Endothelial cell of umbilical vein (primary cell): ENCODE measurements at regions not wholly inside any gene's neighbourhood (a gene's known extent, or its start where the extent isn't known, plus 50 kb on each side); places are given as distances from the start of the nearest gene placed in this dataset.

Source experiments
- BruUV-seq: library from RNA; stranded (reverse); fragments of 400-500 nt; replicated peaks from 2 replicates; lab custom pipeline; 2021; lab: Mats Ljungman, UMichigan
- CTCF ChIA-PET: fragments of 300-600, 350-600 bp; sonication (Branson Sonifier 250); formaldehyde crosslinking; loops from one replicate; lab custom pipeline; 2021; ENCODE audit warnings: antibody characterized with exemption, inconsistent platforms; lab: Charles Lee
- POLR2A ChIA-PET: fragments of 300-600, 350-600 bp; sonication (Branson Sonifier 250); formaldehyde crosslinking; loops from one replicate; lab custom pipeline; 2021; ENCODE audit warnings: antibody characterized with exemption, inconsistent platforms; lab: Charles Lee
- DNase-seq: peaks from one replicate; pipeline ENCODE4 v3.0.0-alpha.2; 2011; ENCODE audit warnings: low read depth, low spot score
- FAIRE-seq: peaks from 2 replicates; lab custom pipeline; 2011; peaks lifted over from hg19 to GRCh38; lab: Jason Lieb, UNC
- H2AFZ ChIP-seq: 2 replicates; pipeline ENCODE4 v1.6.0; 2012; ENCODE audit warnings: low read depth, low read length, control low read depth, inconsistent platforms
- H3K27ac ChIP-seq: 2 replicates; pipeline ENCODE4 v1.5.1; 2011; ENCODE audit warnings: low read depth, mild to moderate bottlenecking, control low read depth, low read length, moderate library complexity; ENCODE audit not compliant: insufficient read depth
- H3K27me3 ChIP-seq, 2 experiments: 2 replicates each; pipeline versions ENCODE4 v1.6.0 to v1.6.1; 2011; ENCODE audit warnings: low read length in 2 of 2, mixed read lengths in 1 of 2; ENCODE audit not compliant: control insufficient read depth in 2 of 2, insufficient read depth in 2 of 2
- H3K36me3 ChIP-seq, 2 experiments: 2 replicates in 1 of 2; 3 replicates in 1 of 2; pipeline ENCODE4 v1.5.1; 2011; ENCODE audit warnings: low read length in 2 of 2, mild to moderate bottlenecking in 1 of 2, moderate library complexity in 1 of 2; ENCODE audit not compliant: control insufficient read depth in 2 of 2, insufficient read depth in 2 of 2; ENCODE audit errors: extremely low read depth in 1 of 2
- H3K4me1 ChIP-seq: 3 replicates; pipeline ENCODE4 v1.5.1; 2011; ENCODE audit warnings: mild to moderate bottlenecking, low read length; ENCODE audit not compliant: control insufficient read depth, insufficient read depth; ENCODE audit errors: extremely low read depth
- H3K4me2 ChIP-seq: 2 replicates; pipeline ENCODE4 v1.6.1; 2011; ENCODE audit warnings: low read length, control low read depth, mixed read lengths; ENCODE audit not compliant: insufficient read depth
- H3K4me3 ChIP-seq, 3 experiments: fragments of 200-600 bp in 1 of 3; sonication (generic), shearing (Covaris generic) in 1 of 3; replicated peaks in 1 of 3; 2 replicates each; pipeline ENCODE4 v1.5.1; 2011 to 2016; ENCODE audit warnings: control low read depth in 3 of 3, low read length in 3 of 3, mild to moderate bottlenecking in 2 of 3, inconsistent platforms in 1 of 3, low read depth in 1 of 3, moderate library complexity in 1 of 3; ENCODE audit not compliant: insufficient read depth in 1 of 3
- H3K79me2 ChIP-seq: 2 replicates; pipeline ENCODE4 v1.6.0; 2012; ENCODE audit warnings: low read length, inconsistent platforms; ENCODE audit not compliant: control insufficient read depth, insufficient read depth
- H3K9ac ChIP-seq: replicated peaks from 2 replicates; pipeline ENCODE3; 2011; ENCODE audit warnings: low read length, control low read depth; ENCODE audit not compliant: insufficient read depth; ENCODE audit errors: extremely low read depth
- H3K9me1 ChIP-seq: replicated peaks from 3 replicates; pipeline ENCODE4 v1.6.0; 2011; ENCODE audit warnings: mild to moderate bottlenecking, low read length; ENCODE audit not compliant: control insufficient read depth, insufficient read depth; ENCODE audit errors: extremely low read depth
- H3K9me3 ChIP-seq: replicated peaks from 2 replicates; pipeline ENCODE4 v1.5.1; 2012; ENCODE audit warnings: low read length, inconsistent platforms; ENCODE audit not compliant: control insufficient read depth, insufficient read depth
- H4K20me1 ChIP-seq: replicated peaks from 2 replicates; pipeline ENCODE3; 2011; ENCODE audit warnings: mild to moderate bottlenecking, low read length; ENCODE audit not compliant: control insufficient read depth, insufficient read depth; ENCODE audit errors: extremely low read depth
- CTCF ChIP-seq, 2 donors: IDR thresholded peaks; 1 replicate in 1 of 2; 2 replicates in 1 of 2; pipeline ENCODE4 v1.5.1; 2011; ENCODE audit warnings: low read length in 2 of 2, mild to moderate bottlenecking in 2 of 2, moderate library complexity in 2 of 2, control low read depth in 1 of 2, inconsistent platforms in 1 of 2, low read depth in 1 of 2; ENCODE audit not compliant: insufficient read depth in 1 of 2; ENCODE audit errors: extremely low read depth in 1 of 2
- EZH2 ChIP-seq: IDR thresholded peaks from 2 replicates; pipeline ENCODE4 v1.6.1; 2012; ENCODE audit warnings: borderline replicate concordance, low read depth, mild to moderate bottlenecking, moderate library complexity, low read length, inconsistent platforms; ENCODE audit not compliant: severe bottlenecking
- FOS ChIP-seq: IDR thresholded peaks from 2 replicates; pipeline ENCODE4 v1.6.1; 2011; ENCODE audit warnings: mild to moderate bottlenecking, low read length, moderate library complexity, borderline replicate concordance; ENCODE audit not compliant: insufficient read depth
- GATA2 ChIP-seq: IDR thresholded peaks from 2 replicates; pipeline ENCODE4 v1.7.0; 2011; ENCODE audit warnings: low read depth, mild to moderate bottlenecking, moderate library complexity, mixed read lengths, low read length; ENCODE audit not compliant: insufficient read length, insufficient read depth
- JUN ChIP-seq: IDR thresholded peaks from 2 replicates; pipeline ENCODE4 v1.6.1; 2011; ENCODE audit warnings: borderline replicate concordance, low read depth; ENCODE audit not compliant: insufficient read length, insufficient read depth
- MAX ChIP-seq: IDR thresholded peaks from 2 replicates; pipeline ENCODE4 v1.6.1; 2011; ENCODE audit not compliant: insufficient read depth, insufficient read length
- MYC ChIP-seq: IDR thresholded peaks from one replicate; pipeline ENCODE4 v1.6.1; 2011; ENCODE audit warnings: mild to moderate bottlenecking, low read depth, low read length
- POLR2A ChIP-seq: IDR thresholded peaks from 2 replicates; pipeline ENCODE4 v1.6.1; 2012; ENCODE audit warnings: low read depth, mild to moderate bottlenecking, control low read depth, low read length
- POLR2AphosphoS5 ChIP-seq: IDR thresholded peaks from 2 replicates; pipeline ENCODE4 v1.6.1; 2012; ENCODE audit warnings: low read depth, mild to moderate bottlenecking, control low read depth, low read length, moderate library complexity; ENCODE audit not compliant: insufficient read depth
- dilution Hi-C: fragments of 300-500 bp; cut with MboI; formaldehyde crosslinking; loops from one replicate; pipeline ENCODE4 v1.15.0; 2019; ENCODE audit warnings: low sequenced_read_pairs; ENCODE audit not compliant: extremely low pct_ligation_motif_present
- intact Hi-C: fragments of 100-400 bp; cut with micrococcal nuclease; formaldehyde crosslinking; loops from one replicate; pipeline ENCODE4 v1.10.0; 2022

- Histone ChIP-seq H3K4me2 (no peak overlapping the region), H3K79me2 (no peaks in the 10 kb centered on the region), H3K27ac (no peak overlapping the region), H3K4me1 (no peaks in the 10 kb centered on the region), H4K20me1 (no peaks in the 10 kb centered on the region), H3K9me3 (no peaks in the 10 kb centered on the region), H3K9ac (no peak overlapping the region), H3K27me3 (no peaks in the 10 kb centered on the region), H3K9me1 (no peaks in the 10 kb centered on the region), H3K4me3 (no peak overlapping the region), H2AFZ (no peak overlapping the region), H3K36me3 (no peaks in the 10 kb centered on the region)
- dilution Hi-C loops, result no loop called here
- ChIA-PET CTCF (interaction anchor here (0.7 to 0.9 kb wide), 2 partner anchors 14 to 33 kb away, joined by 3 read pairs; no protein-coding TSS in a partner anchor), POLR2A (no interaction called here)
- no TSS peak for BruUV-seq
- FAIRE-seq, result no peak
- TF ChIP-seq CTCF (IDR thresholded peaks at IDR 0.05; ENCODE audit: extremely low read depth in 1 of 2, insufficient read depth in 1 of 2, low read depth in 1 of 2, low read length in 2 of 2) (no peak), POLR2AphosphoS5 (no peak), POLR2A (no peak), FOS (no peak), JUN (no peak), GATA2 (no peak), EZH2 (no peak), MAX (no peak), MYC (no peak)
- DNase-seq, result no peak
- intact Hi-C loops, result no loop called here
Measured at GRCh38 chr7:85587785-85588184, 400.9 kb upstream of the SEMA3D start.
